ENCODE measurements at regions not wholly inside any gene's neighbourhood (a gene's known extent, or its start where the extent isn't known, plus 50 kb on each side); places are given as distances from the start of the nearest gene placed in this dataset.

DNA sequence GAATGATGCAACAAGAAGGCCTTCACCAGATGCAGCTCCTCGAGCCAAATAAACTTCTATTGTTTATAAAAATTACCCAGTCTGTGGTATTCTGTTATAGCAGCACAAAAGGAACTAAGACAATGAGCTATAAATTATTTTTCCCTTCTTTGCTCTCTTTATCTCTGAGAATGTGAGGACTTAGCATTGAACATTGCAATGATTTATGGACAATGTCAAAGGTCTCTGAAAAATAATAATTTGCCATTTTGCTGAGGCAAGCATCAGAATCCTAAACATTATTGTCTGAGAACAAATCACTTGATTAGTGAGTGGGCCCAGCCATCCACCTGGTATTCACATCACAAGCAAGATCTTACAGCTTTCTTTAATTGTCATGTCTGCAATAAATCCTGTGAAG is 95.4 kb upstream of the SSBP2 start:
- TF ChIP-seq EGR1 (IDR thresholded peaks at IDR 0.05) (no peak), EP300 (IDR thresholded peaks at IDR 0.05; ENCODE audit: borderline replicate concordance) (no peak), CEBPB (IDR thresholded peaks at IDR 0.05) (no peak)

All from Ishikawa (cell line).